ENCODE measurements at regions not wholly inside any gene's neighbourhood (a gene's known extent, or its start where the extent isn't known, plus 50 kb on each side); places are given as distances from the start of the nearest gene placed in this dataset.

DNA sequence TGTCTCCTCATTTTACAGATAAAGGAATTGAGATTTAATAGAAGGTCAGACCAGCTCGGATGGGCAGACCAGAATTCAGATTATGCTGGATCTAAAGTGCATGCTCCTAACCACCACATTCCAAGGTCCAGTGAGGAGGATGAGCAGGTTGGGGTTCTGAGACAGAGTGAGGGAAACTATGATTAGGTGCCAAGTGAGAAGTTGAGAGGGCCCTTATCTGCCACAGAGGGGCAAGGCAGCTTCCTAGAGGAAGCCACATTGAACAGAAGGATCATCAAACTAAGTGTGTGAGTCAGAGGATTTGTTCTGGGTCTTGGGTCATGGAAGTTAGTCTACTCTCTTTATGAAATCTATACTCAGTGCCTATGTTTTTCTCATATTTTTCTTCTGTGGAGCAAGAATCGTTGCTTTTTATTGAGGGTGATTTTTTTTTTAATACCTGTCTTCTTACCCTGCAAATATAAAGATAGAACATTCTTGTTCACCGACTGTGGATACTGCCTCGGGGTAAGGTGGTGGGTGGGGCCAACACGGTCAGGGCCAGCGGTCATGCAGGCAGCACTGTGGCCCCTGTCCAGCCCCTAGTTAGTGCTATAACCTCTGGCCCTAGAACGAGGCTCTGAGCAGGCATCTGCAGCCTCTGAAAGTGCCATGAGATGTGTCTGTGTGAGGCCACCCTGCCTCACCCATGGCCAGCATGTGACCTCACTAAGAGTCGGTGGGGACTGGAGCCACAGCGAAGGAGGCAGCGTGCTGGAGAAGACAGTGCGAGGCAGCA, 55.6 kb upstream of the PTHLH start:
- no peak for TF ChIP-seq POLR2A (IDR thresholded peaks at IDR 0.05; ENCODE audit: low read length)
- TF ChIP-seq GATA1 (IDR thresholded peaks at IDR 0.05; ENCODE audit: low read depth, low read length) = no peak

Measured in erythroblast (primary cell).